Osteoblast (primary cell): ENCODE measurements at regions not wholly inside any gene's neighbourhood (a gene's known extent, or its start where the extent isn't known, plus 50 kb on each side); places are given as distances from the start of the nearest gene placed in this dataset.
"Not testable (repeated sequence)": the region's sequence is repeated elsewhere in the genome, so short reads cannot be mapped to it uniquely, and the experiment has no call there.

Source experiments
- DNase-seq: peaks from one replicate; pipeline ENCODE4 v3.0.0; 2011; ENCODE audit warnings: low spot score, mixed read lengths; ENCODE audit not compliant: insufficient read length; ENCODE audit errors: missing footprints
- H2AFZ ChIP-seq: 2 replicates; pipeline ENCODE4 v1.6.0; 2011; ENCODE audit warnings: mild to moderate bottlenecking, low read length
- H3K27ac ChIP-seq: 2 replicates; pipeline ENCODE4 v1.5.1; 2011; ENCODE audit warnings: mild to moderate bottlenecking, low read depth, low read length, moderate library complexity
- H3K27me3 ChIP-seq: 2 replicates; pipeline ENCODE4 v1.6.0; 2012; ENCODE audit warnings: mild to moderate bottlenecking, control low read depth, inconsistent platforms, low read length, moderate library complexity; ENCODE audit not compliant: insufficient read depth
- H3K36me3 ChIP-seq: 2 replicates; pipeline ENCODE4 v1.5.1; 2011; ENCODE audit warnings: mild to moderate bottlenecking, low read length, control low read depth, moderate library complexity; ENCODE audit not compliant: insufficient read depth
- H3K4me1 ChIP-seq: 2 replicates; pipeline ENCODE4 v1.5.1; 2011; ENCODE audit warnings: mild to moderate bottlenecking, low read length, control low read depth, moderate library complexity; ENCODE audit not compliant: insufficient read depth
- H3K4me2 ChIP-seq: 2 replicates; pipeline ENCODE4 v1.6.0; 2011; ENCODE audit warnings: mild to moderate bottlenecking, low read length; ENCODE audit not compliant: insufficient read depth
- H3K4me3 ChIP-seq: fragments of 200-600 bp; sonication (generic); 3 replicates; pipeline ENCODE4 v1.5.1; 2012; ENCODE audit warnings: mild to moderate bottlenecking, low read length, inconsistent platforms; ENCODE audit not compliant: insufficient read depth
- H3K79me2 ChIP-seq: 2 replicates; pipeline ENCODE4 v1.6.0; 2012; ENCODE audit warnings: mild to moderate bottlenecking, low read length, control low read depth, inconsistent platforms; ENCODE audit not compliant: insufficient read depth
- H3K9me3 ChIP-seq: 2 replicates; pipeline ENCODE4 v1.5.1; 2011; ENCODE audit warnings: low read depth, low read length, control low read depth
- H4K20me1 ChIP-seq: 2 replicates; pipeline ENCODE4 v1.6.0; 2012; ENCODE audit warnings: mild to moderate bottlenecking, low read length, control low read depth; ENCODE audit not compliant: insufficient read depth
- TF ChIP-seq, protein P1 (sequence below): IDR thresholded peaks from 2 replicates; pipeline ENCODE4 v1.5.1; 2011; ENCODE audit warnings: mild to moderate bottlenecking, low read depth, low read length, moderate library complexity; ENCODE audit errors: extremely low read depth

DNA sequence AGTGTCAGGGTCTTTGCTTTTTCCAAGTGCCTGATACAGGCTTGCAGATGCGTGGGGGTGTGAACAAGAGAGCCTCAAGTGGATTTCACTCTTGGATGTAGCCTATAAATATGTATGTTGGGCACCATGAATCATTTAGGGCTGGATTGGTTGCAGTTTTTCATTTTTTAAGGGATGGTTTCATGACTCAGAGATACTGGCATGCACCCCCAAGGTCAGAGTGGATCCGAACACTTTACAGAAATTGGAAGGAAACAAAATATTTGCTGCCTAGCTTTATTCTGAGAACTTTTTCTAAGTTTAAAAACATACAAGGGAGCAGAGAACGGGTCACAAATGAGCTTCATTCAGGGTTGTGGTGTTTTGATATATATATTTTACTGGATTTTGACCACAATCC, 436.8 kb upstream of the ERCC4 start:
- Histone ChIP-seq H3K4me3 (no peak overlapping the region), H3K4me2 (no peak overlapping the region), H4K20me1 (no peaks in the 10 kb centered on the region), H3K36me3 (no peaks in the 10 kb centered on the region), H3K27ac (no peak overlapping the region), H3K27me3 (no peaks in the 10 kb centered on the region), H2AFZ (no peak overlapping the region), H3K79me2 (no peaks in the 10 kb centered on the region), H3K9me3 (no peaks in the 10 kb centered on the region), H3K4me1 (no peaks in the 10 kb centered on the region)
- no peak for DNase-seq
- TF ChIP-seq, protein P1, sequence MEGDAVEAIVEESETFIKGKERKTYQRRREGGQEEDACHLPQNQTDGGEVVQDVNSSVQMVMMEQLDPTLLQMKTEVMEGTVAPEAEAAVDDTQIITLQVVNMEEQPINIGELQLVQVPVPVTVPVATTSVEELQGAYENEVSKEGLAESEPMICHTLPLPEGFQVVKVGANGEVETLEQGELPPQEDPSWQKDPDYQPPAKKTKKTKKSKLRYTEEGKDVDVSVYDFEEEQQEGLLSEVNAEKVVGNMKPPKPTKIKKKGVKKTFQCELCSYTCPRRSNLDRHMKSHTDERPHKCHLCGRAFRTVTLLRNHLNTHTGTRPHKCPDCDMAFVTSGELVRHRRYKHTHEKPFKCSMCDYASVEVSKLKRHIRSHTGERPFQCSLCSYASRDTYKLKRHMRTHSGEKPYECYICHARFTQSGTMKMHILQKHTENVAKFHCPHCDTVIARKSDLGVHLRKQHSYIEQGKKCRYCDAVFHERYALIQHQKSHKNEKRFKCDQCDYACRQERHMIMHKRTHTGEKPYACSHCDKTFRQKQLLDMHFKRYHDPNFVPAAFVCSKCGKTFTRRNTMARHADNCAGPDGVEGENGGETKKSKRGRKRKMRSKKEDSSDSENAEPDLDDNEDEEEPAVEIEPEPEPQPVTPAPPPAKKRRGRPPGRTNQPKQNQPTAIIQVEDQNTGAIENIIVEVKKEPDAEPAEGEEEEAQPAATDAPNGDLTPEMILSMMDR = no peak

DNA sequence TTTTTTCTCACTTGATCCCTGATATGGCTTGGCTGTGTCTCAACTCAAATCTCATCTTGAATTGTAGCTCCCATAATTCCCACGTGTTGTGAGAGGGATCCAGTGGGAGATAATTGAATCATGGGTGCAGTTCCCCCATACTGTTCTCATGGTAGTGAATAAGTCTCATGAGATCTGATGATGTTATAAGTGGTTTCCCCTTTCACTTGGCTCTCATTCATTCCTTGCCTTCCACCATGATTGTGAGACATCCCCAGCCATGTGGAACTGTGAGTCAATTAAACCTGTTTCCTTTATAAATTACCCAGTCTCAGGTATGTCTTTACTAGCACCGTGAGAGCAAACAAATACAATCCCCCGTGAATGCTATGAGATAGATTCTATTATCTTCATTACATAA, 430.5 kb upstream of the ERCC4 start:
- H3K4me1 ChIP-seq, H3K79me2 ChIP-seq, DNase-seq, H4K20me1 ChIP-seq, H3K27me3 ChIP-seq, H3K4me2 ChIP-seq, H3K9me3 ChIP-seq, H3K36me3 ChIP-seq, H3K4me3 ChIP-seq, H2AFZ ChIP-seq, H3K27ac ChIP-seq: not testable (repeated sequence)

DNA sequence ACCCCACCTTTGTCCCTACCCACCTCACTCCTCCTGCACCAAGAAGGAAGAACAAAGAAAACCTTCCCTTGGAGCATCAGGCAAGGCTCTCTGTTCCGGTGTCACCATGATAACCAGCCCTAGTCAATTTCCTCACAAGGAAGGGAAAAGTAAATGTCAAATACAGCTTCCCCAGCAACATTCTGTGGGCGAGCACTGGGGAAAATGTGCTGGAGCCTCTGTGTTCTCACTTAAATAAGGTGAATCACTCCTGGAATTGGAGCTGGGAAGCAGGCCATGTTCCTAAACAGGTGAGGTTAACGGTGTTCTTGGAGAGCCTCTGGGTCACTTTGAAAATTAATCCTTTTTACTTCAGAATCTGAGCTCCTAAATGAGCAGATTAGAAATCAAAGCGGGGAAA, 427.9 kb upstream of the ERCC4 start:
- Histone ChIP-seq H2AFZ (no peak overlapping the region), H3K36me3 (no peaks in the 10 kb centered on the region), H3K9me3 (no peaks in the 10 kb centered on the region), H4K20me1 (no peaks in the 10 kb centered on the region), H3K79me2 (no peaks in the 10 kb centered on the region), H3K4me2 (no peak overlapping the region), H3K4me3 (no peak overlapping the region), H3K4me1 (no peaks in the 10 kb centered on the region), H3K27me3 (no peaks in the 10 kb centered on the region), H3K27ac (no peak overlapping the region)
- TF ChIP-seq, protein P1 = no peak
- no peak for DNase-seq

DNA sequence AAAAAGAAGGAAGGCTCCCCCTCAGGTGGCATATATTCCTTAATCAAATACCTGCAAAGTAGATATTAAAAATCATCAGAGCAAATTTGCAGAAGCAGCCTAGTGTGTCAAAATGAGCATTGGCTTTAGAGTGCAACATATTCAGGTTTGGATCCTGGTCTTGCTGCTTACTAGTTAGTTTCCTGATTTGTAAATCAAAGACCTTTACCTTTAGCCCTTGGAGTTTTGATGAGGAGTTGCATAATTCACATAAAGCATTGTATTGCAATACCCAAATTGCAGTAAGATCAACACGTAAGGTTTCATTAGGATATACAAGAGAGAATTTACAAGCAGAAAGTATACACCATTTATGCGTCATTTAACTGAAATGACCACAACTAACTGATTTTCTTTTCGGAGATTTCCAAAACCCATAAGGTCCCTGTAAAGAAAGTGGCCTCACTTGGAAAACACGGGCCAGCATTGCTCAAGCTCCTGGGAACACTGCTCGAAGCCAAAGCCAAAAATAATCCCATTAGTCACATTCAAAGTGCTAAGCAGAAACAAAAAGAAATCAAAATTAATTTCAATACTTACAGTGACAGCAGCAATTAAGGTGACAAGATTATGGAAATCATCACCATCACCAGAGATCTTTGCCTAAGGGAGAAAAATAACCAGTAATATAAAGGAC, 415.9 kb upstream of the ERCC4 start:
- Histone ChIP-seq H3K9me3 (no peaks in the 10 kb centered on the region), H3K36me3 (no peaks in the 10 kb centered on the region), H3K4me2 (no peak overlapping the region), H3K27me3 (no peaks in the 10 kb centered on the region), H2AFZ (no peak overlapping the region), H4K20me1 (no peaks in the 10 kb centered on the region), H3K79me2 (no peaks in the 10 kb centered on the region), H3K4me1 (no peaks in the 10 kb centered on the region), H3K4me3 (no peak overlapping the region), H3K27ac (no peak overlapping the region)
- no peak for DNase-seq
- TF ChIP-seq, protein P1 = no peak
